ENCODE measurements at regions not wholly inside any gene's neighbourhood (a gene's known extent, or its start where the extent isn't known, plus 50 kb on each side); places are given as distances from the start of the nearest gene placed in this dataset.

DNA sequence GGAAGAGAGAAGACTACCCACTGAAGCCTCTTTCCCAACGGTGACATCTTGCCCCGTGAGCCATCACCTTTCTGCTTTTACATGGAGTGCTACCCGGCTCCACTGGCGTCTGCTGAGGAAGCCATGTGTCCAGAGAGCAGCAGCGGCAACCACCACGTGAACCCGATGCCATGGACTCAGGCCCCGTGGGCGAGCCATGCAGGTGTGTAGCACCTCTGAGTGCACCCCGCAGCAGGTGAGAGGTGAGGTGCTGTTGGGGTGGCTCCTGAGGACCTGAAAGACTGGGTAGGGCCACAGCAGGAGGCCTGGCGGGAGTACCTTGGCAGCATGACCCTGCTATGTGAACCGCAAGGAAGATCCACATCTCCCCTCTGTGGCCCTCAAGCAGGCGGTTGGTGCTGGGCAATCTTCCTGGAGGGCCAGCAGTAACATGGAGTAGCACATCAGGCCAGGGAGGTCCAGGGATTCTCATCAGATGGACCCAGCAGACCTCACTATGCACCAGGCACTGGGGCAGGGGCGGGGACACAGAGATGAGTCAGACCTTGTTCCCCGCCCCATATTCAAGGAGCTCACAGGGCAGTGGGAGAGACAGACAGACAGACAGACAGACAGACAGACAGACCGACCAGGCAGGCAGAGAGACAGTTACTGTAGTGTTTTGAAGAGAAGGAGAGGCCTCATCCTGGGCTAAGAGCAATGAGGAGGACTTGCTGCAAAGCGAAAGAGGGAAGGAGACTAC, 129.6 kb downstream of the PAPOLA start:
- no peak overlapping the region for H3K27ac ChIP-seq
- TF ChIP-seq ZFX (IDR thresholded peaks at IDR 0.05; ENCODE audit: borderline replicate concordance), result no peak
- TF ChIP-seq, protein P1, sequence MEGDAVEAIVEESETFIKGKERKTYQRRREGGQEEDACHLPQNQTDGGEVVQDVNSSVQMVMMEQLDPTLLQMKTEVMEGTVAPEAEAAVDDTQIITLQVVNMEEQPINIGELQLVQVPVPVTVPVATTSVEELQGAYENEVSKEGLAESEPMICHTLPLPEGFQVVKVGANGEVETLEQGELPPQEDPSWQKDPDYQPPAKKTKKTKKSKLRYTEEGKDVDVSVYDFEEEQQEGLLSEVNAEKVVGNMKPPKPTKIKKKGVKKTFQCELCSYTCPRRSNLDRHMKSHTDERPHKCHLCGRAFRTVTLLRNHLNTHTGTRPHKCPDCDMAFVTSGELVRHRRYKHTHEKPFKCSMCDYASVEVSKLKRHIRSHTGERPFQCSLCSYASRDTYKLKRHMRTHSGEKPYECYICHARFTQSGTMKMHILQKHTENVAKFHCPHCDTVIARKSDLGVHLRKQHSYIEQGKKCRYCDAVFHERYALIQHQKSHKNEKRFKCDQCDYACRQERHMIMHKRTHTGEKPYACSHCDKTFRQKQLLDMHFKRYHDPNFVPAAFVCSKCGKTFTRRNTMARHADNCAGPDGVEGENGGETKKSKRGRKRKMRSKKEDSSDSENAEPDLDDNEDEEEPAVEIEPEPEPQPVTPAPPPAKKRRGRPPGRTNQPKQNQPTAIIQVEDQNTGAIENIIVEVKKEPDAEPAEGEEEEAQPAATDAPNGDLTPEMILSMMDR (IDR thresholded peaks at IDR 0.05), result no peak

DNA sequence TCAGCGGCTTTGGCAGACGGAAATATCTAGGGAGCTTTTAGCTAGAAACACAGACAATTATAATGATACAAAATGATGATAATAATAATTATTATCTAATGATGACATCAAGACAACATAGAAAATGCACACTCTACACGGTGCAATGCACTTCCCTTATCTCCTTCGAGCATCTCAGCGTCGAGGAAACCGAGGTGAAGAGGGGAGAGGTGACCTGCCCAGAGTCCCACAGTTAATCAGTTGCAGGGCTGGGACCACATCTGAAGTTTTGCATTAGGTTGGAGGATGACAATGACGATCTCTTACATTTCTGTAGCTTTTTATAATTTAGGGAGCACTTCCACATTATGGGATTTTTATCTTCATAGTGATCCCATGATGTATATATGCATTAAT, 130.2 kb downstream of the PAPOLA start:
- TF ChIP-seq, protein P1 (IDR thresholded peaks at IDR 0.05), result no peak
- TF ChIP-seq ZFX (IDR thresholded peaks at IDR 0.05; ENCODE audit: borderline replicate concordance), result no peak
- H3K27ac ChIP-seq, result no peak overlapping the region

DNA sequence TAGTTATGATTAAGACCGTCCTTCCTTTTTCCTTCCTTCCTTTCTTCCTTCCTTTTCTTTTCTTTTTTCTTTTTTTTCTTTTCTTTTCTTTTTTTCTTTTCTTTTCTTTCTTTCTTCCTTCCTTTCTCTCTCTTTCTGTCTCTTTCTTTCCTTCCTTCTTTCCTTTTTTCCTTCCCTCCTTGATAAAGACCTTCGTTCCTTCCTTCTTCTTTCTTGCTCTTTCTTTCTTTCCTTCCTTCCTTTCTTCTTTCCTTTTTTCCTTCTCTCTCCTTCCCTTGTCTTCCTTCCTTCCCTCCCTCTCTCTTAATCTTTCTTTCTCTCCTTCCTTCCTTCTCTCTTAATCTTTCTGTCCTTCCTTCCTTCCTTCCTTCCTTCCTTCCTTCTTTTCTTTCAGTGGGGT, 130.9 kb downstream of the PAPOLA start:
- TF ChIP-seq, protein P1 (IDR thresholded peaks at IDR 0.05), result no peak
- no peak for TF ChIP-seq ZFX (IDR thresholded peaks at IDR 0.05; ENCODE audit: borderline replicate concordance)
- no peak overlapping the region for H3K27ac ChIP-seq

DNA sequence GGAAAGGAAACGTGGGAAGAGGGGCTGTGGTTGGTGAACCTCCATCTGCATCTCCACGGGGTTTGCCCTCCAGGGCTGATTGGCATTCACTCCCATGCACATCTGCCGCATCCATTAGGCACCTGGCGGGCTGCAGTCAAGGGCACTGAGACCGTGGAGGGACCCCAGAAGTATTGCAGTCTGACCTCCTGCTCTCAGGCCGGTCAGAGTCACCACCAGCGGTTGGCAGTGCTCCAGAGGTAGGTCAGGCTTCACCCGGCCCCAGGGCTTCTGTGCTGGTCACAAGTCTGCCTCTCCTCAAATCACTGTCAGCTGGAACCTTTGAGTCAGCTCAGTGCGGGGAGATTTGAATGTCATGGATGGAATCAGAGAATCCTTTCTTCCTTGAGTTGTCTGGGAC, 132.3 kb downstream of the PAPOLA start:
- no peak overlapping the region for H3K27ac ChIP-seq
- no peak for TF ChIP-seq ZFX (IDR thresholded peaks at IDR 0.05; ENCODE audit: borderline replicate concordance)
- TF ChIP-seq, protein P1 (IDR thresholded peaks at IDR 0.05), result no peak

DNA sequence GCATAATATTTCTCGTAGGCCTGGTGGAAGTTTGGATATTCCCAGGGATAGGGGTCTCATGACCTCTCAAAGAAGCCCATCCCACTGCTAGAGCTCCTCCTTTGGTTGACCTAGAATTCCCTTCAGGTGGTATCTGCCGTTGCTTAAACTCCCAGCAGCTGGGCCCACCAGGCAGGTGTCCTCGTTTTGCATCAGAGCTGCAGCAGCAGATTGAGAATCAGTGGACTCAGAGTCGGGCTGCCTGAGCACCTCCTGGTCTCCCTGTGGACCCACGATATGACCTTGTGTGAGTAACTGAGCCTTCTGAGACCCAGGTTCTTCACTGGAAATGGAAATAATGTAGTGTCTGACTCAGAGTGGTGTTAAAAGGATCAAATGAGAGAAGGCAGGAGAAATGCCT, 132.7 kb downstream of the PAPOLA start:
- TF ChIP-seq, protein P1 (IDR thresholded peaks at IDR 0.05), result no peak
- TF ChIP-seq ZFX (IDR thresholded peaks at IDR 0.05; ENCODE audit: borderline replicate concordance), result no peak
- H3K27ac ChIP-seq, result no peak overlapping the region

DNA sequence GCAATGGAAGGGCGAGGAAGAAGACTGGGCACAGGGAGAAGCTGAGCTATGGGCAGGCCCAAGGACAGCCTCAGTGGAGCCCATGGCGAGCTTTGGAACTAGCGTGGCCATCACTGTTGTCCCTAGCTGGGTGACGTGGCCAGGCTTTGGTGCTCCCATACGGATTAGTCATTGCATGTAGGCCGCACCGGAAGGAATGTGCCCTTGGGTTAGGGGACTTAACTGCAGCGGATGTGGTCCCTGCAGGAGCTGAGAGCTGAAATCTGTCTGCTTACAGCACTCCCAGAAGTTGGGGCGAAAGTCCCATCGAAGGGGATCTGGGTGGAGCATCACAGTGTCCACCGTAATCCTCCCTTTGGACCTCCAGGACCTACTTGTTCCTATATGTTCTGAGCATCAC, 133.7 kb downstream of the PAPOLA start:
- TF ChIP-seq, protein P1 (IDR thresholded peaks at IDR 0.05), result no peak
- TF ChIP-seq ZFX (IDR thresholded peaks at IDR 0.05; ENCODE audit: borderline replicate concordance), result no peak
- no peak overlapping the region for H3K27ac ChIP-seq

DNA sequence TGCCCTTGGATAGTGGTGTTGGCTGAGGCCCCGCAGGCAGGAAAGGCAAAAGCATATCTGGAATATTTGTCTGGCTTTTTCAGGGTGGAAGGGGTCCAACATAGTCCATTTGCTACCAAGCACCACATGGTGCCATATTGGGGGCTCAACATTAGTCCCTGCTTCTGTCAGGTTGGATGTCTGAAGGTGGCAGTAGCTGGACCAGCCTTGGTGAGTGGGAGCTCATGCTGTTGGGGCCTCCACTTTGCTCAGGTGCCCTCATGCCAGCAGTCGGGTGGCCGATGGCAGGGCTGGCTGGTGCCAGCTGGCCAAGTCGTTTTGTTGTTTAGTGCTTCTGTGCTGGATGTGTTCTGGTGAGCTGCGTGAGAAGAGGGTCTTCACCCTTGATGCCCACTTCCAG, 135.3 kb downstream of the PAPOLA start:
- no peak overlapping the region for H3K27ac ChIP-seq

More for the DNA sequence above, 135.3 kb downstream of the PAPOLA start:
- TF ChIP-seq, protein P1 (IDR thresholded peaks at IDR 0.05), result no peak
- TF ChIP-seq ZFX (IDR thresholded peaks at IDR 0.05; ENCODE audit: borderline replicate concordance), result no peak

Data from 22Rv1 (cell line).